ENCODE measurements at regions not wholly inside any gene's neighbourhood (a gene's known extent, or its start where the extent isn't known, plus 50 kb on each side); places are given as distances from the start of the nearest gene placed in this dataset.

DNA sequence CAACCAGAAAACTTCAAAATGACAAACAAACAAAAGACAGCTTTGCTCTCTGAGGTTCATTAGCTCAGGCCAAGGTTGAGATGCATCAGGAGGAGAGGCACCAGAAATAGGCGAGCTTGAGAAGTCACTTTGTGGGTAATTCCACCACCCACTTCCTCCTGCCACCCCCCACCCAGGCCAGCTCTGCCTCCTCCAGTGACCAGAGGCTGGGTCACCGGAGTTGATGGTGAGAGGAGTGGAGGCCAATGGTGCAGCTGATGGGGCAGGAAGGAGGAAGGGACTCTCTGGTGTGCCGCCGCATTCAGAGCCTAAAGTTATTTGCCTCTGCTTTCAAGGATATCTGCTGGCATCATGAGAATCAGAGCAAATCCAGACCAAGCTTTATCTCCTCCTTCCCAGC is 73.8 kb upstream of the ASTN2 start:
- no peaks in the 10 kb centered on the region for H3K36me3 ChIP-seq
- H3K9me3 ChIP-seq (replicated peaks) = no peaks in the 10 kb centered on the region
- TF ChIP-seq, protein P1, sequence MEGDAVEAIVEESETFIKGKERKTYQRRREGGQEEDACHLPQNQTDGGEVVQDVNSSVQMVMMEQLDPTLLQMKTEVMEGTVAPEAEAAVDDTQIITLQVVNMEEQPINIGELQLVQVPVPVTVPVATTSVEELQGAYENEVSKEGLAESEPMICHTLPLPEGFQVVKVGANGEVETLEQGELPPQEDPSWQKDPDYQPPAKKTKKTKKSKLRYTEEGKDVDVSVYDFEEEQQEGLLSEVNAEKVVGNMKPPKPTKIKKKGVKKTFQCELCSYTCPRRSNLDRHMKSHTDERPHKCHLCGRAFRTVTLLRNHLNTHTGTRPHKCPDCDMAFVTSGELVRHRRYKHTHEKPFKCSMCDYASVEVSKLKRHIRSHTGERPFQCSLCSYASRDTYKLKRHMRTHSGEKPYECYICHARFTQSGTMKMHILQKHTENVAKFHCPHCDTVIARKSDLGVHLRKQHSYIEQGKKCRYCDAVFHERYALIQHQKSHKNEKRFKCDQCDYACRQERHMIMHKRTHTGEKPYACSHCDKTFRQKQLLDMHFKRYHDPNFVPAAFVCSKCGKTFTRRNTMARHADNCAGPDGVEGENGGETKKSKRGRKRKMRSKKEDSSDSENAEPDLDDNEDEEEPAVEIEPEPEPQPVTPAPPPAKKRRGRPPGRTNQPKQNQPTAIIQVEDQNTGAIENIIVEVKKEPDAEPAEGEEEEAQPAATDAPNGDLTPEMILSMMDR (IDR thresholded peaks at IDR 0.05; ENCODE audit: borderline replicate concordance) = no peak
- peaks cover 39% of the 10 kb centered on the region for H3K27me3 ChIP-seq (ENCODE audit: low read depth)
- no peak overlapping the region for H3K27ac ChIP-seq (replicated peaks)
- no peak overlapping the region for H3K4me3 ChIP-seq
- no peak for DNase-seq
- intact Hi-C loops (cut with micrococcal nuclease) = no loop called here
- peaks cover 7% of the 10 kb centered on the region for H3K4me1 ChIP-seq

DNA sequence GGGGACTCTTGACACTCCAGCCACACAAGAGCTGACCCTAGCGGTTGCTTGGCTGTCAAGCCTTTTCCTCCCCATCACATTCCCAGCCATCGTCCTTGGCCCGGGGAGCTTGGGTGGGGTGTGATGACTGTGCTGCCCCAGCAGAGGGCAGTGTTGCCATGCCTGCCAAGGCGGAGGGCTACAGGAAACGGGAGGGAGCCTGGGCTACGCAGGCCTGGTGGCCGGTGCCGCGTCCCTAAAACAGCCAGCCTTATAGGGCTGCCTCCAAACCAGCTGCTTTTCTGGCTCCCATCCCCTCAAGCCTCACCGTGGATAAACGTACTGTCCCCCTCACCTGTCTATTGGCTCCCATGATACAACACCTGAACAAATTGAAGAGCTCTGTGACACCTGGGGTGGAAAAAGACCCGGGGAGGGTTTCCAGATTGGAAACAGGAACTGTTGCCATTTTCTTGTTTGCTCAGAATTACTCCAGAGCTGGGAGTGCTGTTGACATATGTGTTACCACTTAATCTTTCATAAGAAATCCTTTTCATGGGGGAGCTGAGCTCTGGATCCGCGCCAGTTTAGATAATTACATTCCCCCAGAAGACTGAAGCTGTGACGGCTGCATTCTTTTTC is 72.8 kb upstream of the ASTN2 start:
- Histone ChIP-seq H3K9me3 (replicated peaks) (no peaks in the 10 kb centered on the region), H3K4me3 (peak overlapping the region; percentile 17), H3K27ac (replicated peaks) (no peak overlapping the region), H3K4me1 (peaks cover 7% of the 10 kb centered on the region), H3K27me3 (ENCODE audit: low read depth) (peaks cover 47% of the 10 kb centered on the region), H3K36me3 (no peaks in the 10 kb centered on the region)
- DNase-seq = peak; percentile 43
- intact Hi-C loops (cut with micrococcal nuclease) = no loop called here
- TF ChIP-seq, protein P1 (IDR thresholded peaks at IDR 0.05; ENCODE audit: borderline replicate concordance) = peak; percentile 91

DNA sequence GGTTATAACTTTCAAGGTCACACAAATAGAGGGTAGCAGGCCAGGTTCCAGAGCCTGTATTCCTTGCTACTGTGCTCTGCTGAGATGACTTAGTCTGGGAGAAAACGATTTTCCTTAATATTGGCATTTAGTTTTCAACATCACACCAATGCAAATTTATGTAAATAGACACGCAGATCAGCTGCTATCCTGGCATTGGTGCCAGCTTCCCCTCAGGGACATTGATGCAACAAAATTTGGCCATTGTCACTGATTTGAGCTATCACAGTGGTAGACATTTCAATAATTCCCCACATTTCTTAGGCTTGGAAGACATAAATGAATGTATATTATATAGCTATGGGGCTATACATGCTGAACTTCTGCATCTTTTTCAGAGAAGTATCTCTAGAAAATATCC is 71.6 kb upstream of the ASTN2 start:
- peaks cover 7% of the 10 kb centered on the region for H3K4me1 ChIP-seq
- peaks cover 50% of the 10 kb centered on the region for H3K27me3 ChIP-seq (ENCODE audit: low read depth)
- H3K36me3 ChIP-seq = no peaks in the 10 kb centered on the region
- TF ChIP-seq, protein P1 (IDR thresholded peaks at IDR 0.05; ENCODE audit: borderline replicate concordance) = no peak
- no peak overlapping the region for H3K27ac ChIP-seq (replicated peaks)
- H3K4me3 ChIP-seq = no peak overlapping the region
- no peaks in the 10 kb centered on the region for H3K9me3 ChIP-seq (replicated peaks)
- no peak for DNase-seq
- intact Hi-C loops (cut with micrococcal nuclease) = no loop called here

DNA sequence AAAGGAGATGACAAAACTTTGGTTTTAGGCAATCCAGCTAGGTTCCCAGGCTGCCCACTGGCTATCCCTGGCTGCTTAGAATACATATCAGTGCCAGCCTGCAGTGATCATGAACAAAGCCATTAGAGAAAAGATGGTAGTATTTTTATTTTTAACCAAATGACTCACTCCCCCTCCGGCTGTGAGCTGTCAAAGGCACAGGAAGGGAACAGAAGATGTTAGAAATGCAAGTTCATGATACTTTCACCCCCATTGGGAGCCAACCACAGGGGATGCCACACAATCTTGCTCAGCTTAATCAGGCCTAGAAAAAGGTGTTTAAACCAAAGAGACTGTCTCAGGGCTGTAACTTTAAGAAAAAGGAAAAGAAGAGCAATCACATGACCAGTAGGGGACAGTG is 70.3 kb upstream of the ASTN2 start:
- intact Hi-C loops (cut with micrococcal nuclease) = no loop called here
- TF ChIP-seq, protein P1 (IDR thresholded peaks at IDR 0.05; ENCODE audit: borderline replicate concordance) = no peak
- Histone ChIP-seq H3K4me3 (no peak overlapping the region), H3K27me3 (ENCODE audit: low read depth) (peaks cover 53% of the 10 kb centered on the region), H3K9me3 (replicated peaks) (no peaks in the 10 kb centered on the region), H3K36me3 (no peaks in the 10 kb centered on the region), H3K4me1 (peaks cover 7% of the 10 kb centered on the region), H3K27ac (replicated peaks) (no peak overlapping the region)
- no peak for DNase-seq

DNA sequence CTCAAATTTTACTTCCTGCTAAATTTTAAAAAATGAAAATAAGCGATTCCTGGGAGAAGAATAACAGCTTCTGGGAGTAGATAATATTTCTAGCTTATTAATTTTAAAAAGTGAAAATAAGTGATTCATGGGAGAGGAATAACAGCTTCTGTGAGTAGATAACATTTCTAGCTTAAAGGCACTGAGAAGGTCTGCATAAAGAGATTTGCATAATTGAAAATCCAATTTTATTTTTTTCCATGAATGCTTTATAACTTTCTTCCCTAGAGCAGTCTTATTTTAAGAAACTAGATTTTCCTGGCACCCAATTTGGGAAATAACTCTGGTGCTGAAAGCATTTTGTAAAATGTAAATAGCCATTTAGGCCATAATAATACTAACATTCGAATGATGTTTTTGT is 65.9 kb upstream of the ASTN2 start:
- intact Hi-C loops (cut with micrococcal nuclease) = no loop called here
- H3K27me3 ChIP-seq (ENCODE audit: low read depth) = peaks cover 40% of the 10 kb centered on the region

More for the DNA sequence above, 65.9 kb upstream of the ASTN2 start:
- Histone ChIP-seq H3K27ac (replicated peaks) (no peak overlapping the region), H3K36me3 (no peaks in the 10 kb centered on the region), H3K4me1 (no peaks in the 10 kb centered on the region), H3K4me3 (no peak overlapping the region), H3K9me3 (replicated peaks) (no peaks in the 10 kb centered on the region)
- no peak for DNase-seq
- TF ChIP-seq, protein P1 (IDR thresholded peaks at IDR 0.05; ENCODE audit: borderline replicate concordance) = no peak
